GM19023 (cell line): ENCODE measurements at regions not wholly inside any gene's neighbourhood (a gene's known extent, or its start where the extent isn't known, plus 50 kb on each side); places are given as distances from the start of the nearest gene placed in this dataset.

Source experiments
- ATAC-seq: cut with Tn5 transposase; IDR thresholded peaks from one replicate; pipeline ENCODE4 v1.9.1; 2021; ENCODE audit warnings: mild to moderate bottlenecking, moderate library complexity; ENCODE audit not compliant: unreplicated experiment

DNA sequence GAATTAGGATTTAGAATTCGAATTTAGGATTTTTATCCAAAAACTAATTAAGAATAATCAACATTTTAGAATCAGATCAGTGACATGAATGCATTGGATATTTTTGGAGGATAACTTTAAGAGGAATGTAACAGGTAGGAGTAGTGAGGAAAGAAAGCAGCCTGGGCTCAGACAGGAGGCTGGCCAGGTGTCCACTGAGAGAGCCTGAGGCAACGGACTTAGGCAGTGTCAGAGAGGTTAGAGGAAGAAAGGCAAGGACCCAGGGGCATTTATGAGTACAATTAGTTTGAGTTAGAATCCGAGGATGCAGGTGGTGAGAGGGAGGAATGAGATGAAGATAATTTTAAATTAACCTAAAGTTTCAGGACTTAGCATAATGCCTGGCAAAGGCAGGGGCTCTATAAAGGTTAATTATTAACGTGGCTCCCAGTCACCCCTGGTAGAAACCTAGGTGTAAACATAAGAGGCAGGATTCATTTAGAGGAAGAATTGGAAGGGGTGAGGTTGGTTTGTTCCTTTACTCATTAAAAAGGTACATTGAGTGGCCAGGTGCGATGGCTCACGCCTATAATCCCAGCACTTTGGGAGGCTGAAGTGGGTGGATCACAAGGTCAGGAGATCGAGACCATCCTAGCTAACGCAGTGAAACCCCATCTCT is 507.1 kb downstream of the TMEM182 start:
- ATAC-seq = no peak

- no peak for ATAC-seq
Measured at GRCh38 chr2:103276869-103277268, 515.0 kb downstream of the TMEM182 start.

DNA sequence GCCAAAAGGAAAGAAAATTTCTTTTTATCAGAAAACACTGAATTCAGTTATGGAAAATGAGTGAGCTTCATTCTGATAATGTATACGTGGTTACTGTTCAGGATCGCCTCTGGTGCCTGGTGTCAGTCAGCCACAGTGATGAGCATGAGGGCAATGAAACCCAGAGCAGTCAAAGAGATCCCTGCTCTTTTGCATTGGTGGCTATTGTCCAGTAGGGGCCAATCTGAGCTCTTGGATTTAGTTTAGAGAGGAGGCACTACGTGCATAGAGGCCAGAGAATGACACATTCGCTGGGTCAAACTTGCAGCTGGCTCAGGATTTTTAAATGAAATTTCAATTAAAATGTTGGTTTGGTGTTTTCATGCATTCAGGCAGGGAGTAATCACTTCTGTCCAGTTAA is 522.9 kb downstream of the TMEM182 start:
- ATAC-seq = no peak

DNA sequence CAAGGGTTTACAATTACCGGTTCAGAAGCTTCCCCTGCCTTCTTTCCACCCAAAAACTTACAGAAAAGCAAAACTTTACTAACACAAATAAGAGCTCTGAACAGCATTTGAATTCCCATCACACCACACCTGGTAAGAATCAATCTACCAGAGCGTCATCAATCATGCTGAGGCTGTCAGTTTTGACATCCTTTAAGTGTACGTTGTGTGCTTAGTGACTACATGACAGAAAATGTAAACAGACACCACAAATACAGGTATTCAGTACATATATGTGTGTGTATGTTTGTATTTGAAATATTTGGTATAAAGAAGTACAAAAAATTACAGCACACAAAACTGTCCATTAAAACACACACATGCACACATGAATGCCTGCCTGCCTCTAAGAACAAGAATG is 523.5 kb downstream of the TMEM182 start:
- ATAC-seq = no peak

GRCh38 chr2:103287746-103288145 is 525.9 kb downstream of the TMEM182 start:
- ATAC-seq = no peak

DNA sequence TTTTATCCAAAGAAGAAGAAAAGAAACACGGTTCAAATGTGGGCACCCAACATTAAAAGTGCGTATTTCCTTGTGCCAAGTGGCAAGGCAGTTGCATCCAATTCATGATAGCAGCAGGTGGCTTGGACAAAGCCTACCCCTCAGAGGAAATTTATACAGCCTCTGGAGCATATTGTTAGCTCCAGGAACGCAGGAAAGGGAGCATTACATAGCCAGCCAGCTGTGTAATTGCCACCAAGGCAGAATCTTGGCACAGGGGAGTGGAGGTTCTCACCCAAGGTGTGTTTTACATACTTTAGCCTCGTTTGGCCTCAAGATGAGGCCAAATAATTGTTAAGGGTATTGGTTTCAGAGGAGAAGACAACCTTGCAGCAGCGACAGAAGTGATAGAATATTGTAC is 526.9 kb downstream of the TMEM182 start:
- ATAC-seq = no peak

DNA sequence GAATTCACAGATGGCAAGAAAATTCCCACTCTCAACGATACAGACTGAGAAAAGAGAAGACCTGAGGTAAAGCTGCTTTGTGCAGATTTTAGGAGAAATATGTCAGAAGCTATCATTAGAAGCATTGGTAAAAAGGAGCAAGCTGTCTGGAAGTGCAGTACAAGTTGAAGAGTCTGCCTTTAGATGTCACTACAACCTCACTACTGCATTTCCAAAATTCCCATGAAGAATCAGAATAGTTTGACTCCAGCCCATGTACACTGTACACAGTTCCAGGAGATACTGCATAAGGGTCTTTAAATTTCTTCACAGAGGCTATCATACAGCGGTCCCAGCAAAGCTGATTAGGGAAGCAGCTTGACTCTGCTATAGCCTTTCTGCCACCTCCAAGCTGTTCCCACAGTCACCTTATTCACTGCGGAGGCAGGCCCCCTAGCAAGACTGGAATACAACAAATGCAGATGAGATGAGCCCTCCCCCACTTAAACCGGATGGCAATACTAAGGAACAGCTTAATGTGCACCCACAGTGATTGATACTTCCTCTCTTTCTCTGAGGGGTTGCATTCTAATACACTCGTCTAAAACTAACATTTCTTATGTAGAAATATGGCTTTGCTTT is 527.4 kb downstream of the TMEM182 start:
- no peak for ATAC-seq

DNA sequence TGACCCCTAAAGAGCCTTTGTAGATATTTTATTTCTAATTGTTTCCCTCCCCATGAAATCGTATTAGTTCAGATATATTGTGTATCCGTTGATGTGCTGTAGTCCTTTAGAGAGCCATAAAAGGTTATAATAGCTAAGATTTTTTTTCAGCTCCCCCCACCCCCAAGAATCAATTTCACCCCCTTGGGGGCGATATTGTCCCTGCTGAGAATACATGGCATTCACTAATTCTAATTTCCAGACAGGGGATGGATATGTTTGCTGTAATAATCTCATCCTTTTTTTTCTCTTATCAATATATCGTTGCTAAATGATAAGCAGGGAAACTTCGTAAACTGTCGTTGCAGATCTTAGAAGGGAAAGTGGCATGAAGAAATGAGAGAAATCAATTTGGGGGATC is 530.7 kb downstream of the TMEM182 start:
- ATAC-seq = no peak

- no peak for ATAC-seq
Measured at GRCh38 chr2:103293067-103293741, 531.4 kb downstream of the TMEM182 start.

- no peak for ATAC-seq
Measured at GRCh38 chr2:103293742-103294077, 531.9 kb downstream of the TMEM182 start.

DNA sequence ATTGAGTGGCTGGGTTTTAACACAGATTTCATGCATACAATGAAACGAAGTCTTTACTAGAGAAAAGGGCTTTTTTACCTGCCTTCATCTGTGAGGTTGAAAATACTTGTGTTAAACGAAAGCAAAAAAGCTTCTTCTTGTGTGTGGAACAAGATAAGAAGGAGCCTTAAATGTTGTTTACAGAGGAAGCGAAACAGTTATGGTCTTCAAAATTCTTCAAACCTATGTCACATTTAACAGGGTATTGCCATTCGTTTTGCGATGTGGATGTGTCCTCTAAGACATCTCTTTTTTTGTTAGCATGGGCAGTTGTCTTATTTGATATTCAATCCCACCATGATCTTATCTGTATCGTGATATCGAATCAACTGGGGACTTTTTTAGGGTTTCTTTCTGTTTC is 532.6 kb downstream of the TMEM182 start:
- ATAC-seq = no peak

DNA sequence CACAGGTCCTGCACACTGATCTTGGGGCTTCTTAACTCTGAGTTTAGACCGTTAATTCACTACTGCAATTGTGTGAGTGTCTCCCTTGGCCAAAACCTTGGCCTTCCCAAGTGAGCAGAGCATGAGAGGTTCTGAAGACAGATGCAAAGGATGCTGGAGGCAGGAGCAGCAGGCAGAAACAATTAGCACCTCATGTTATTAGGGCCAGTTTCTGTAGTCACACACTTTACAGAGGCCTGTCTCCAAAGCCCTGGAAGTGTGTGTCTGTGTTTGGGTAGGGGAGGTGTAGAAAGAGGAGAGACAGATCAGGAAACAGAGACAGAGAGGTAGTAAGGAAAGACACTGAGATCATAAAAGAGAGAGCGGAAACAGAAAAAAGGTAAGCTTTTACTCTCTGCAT is 533.8 kb downstream of the TMEM182 start:
- no peak for ATAC-seq

GRCh38 chr2:103324671-103325070 is 562.8 kb downstream of the TMEM182 start:
- ATAC-seq = no peak

GRCh38 chr2:103327386-103327785 is 565.6 kb downstream of the TMEM182 start:
- no peak for ATAC-seq

GRCh38 chr2:103327966-103328365 is 566.1 kb downstream of the TMEM182 start:
- no peak for ATAC-seq

DNA sequence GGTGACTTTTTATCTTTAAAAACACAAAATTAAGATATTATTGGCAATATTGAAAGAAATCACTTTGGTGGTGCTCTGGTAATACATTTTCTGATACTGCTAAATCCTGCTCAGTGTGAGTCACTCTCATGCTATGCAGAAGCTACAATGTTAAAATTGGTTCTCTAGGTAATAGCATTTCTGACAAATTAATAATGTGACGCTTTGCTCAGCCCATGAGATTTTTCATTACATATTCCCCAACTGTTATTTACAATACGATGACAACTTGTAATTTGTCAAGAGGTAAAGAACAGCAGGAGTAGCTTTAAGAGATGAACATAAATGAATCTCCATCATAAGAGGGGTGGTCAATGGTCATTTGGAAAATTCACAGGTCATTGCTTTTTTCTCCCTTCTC is 573.6 kb downstream of the TMEM182 start:
- no peak for ATAC-seq

- no peak for ATAC-seq
Measured at GRCh38 chr2:103338819-103339218, 577.0 kb downstream of the TMEM182 start.

DNA sequence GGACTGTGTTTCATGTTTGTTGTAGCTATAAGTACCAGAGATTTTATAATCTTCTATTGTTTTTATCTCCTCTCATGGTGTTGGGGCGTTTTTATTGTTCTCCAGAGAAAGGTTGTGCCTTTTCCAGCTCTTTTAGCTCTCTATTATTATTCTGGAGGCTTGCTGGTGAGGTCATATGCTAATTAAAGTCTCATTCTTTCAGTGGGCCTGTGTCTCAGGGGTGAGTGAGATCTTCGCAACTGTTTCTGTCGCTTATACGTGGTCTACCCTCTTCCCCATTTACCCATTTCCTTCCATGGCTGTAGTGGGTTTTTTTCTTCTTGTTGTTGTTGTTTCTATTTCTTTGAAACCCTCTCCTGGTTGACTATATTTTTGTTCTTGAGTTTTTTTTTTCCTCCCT is 584.9 kb downstream of the TMEM182 start:
- no peak for ATAC-seq

DNA sequence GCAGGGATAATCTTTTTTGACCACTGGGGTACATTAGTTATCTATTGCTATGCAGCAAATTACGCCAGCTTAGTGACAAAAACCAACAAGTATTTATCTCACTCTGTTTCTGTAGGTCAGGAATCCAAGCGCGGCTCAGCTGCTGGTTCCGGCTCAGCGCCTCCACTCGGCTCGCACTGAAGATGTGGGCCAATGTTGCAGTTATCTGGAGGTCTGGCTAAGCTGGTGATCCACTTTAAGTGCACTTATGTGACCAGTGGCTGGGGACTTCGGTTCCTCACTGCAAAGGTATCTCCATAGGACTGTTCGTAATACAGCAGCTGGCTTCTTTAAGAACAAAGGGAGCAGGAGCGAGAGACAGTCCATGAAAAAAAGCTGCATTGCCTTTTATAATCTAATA is 591.9 kb downstream of the TMEM182 start:
- no peak for ATAC-seq

GRCh38 chr2:103355287-103355686 is 593.5 kb downstream of the TMEM182 start:
- ATAC-seq = no peak

DNA sequence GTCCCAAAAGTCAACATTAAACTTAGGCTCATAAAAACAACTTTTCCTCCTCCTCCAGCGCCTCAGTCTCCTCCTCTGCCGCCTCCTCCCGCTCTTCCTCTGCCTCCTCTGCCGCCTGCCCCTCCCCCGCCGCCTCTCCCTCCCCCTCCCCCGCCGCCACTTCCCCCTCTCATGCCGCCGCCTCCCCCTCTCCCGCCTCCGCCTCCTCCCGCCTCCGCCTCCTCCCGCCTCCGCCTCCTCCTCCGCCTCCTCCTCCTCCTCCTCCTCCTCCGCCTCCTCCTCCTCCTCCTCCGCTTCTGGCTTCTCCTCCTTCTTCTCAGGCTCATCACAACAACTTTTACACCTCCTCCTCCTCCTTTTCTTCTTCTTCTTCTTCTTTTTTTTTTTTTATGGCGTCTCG is 599.9 kb downstream of the TMEM182 start:
- no peak for ATAC-seq

DNA sequence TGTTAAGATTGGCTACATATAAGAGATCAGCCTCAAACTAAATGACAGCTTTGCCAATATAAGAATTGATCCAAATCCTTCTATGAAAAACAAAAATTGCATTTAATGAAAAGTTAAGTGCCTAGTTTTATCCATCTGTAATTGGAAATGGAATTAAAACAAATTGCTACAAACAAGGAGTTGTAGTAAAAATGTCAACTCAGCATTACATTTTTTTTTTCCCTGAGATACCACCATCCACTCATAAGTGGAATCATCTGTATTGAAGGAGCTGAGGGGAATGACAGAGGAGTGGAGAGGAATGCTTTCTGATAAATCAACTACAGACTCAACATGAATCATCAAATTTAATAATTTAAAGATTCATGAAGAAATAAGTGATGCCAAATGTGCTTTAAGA is 601.8 kb downstream of the TMEM182 start:
- no peak for ATAC-seq

DNA sequence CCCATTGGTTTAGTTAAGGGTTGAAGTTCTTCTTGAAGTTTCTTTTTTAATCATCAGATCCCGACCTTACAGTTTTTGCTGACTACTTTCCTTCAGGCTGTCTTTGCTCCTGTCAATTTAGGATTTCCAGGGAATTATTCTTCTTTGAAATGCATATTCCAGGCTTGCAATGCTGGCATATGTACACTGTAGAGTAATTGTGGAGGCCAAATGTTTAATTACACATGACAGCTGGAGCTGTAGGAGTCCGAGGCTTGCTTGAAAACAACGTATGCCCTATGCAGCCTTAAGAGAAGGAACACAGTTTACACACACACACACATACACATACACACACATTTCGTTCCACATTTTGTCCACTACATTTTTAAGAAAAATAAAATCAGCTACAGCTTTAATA is 602.3 kb downstream of the TMEM182 start:
- ATAC-seq = no peak
